B cell (primary cell): ENCODE measurements at regions not wholly inside any gene's neighbourhood (a gene's known extent, or its start where the extent isn't known, plus 50 kb on each side); places are given as distances from the start of the nearest gene placed in this dataset.

Experiments used
- ATAC-seq: fragments of 200-7000 bp; cut with Tn5 transposase; one replicate; pipeline ENCODE4 v1.10.0; 2021; ENCODE audit warnings: low read depth, mild to moderate bottlenecking, moderate number of reproducible peaks, moderate library complexity
- CTCF ChIA-PET: fragments of 350-600 bp; sonication (Branson Sonifier 250); formaldehyde crosslinking; loops from one replicate; lab custom pipeline; 2021; ENCODE audit warnings: antibody characterized with exemption, inconsistent platforms; lab: Charles Lee
- POLR2A ChIA-PET: fragments of 350-600 bp; sonication (Branson Sonifier 250); formaldehyde crosslinking; loops from one replicate; lab custom pipeline; 2021; ENCODE audit warnings: antibody characterized with exemption; lab: Charles Lee
- DNase-seq: peaks from one replicate; pipeline ENCODE4 v3.0.0; 2013
- H2AFZ ChIP-seq: 2 replicates; pipeline ENCODE4 v1.6.1; 2012; ENCODE audit warnings: mild to moderate bottlenecking, low read depth, low read length; ENCODE audit not compliant: insufficient read depth, poor library complexity, severe bottlenecking
- H3K27ac ChIP-seq, 2 donors: 1 replicate in 1 of 2; 2 replicates in 1 of 2; pipeline ENCODE4 v1.5.1; 2012 to 2013; ENCODE audit warnings: low read length in 2 of 2, mild to moderate bottlenecking in 2 of 2, moderate library complexity in 1 of 2
- H3K27me3 ChIP-seq, 4 experiments: fragments of 200-600 bp in 1 of 4; sonication (generic) in 1 of 4; replicated peaks in 1 of 4; 1 replicate in 2 of 4; 2 replicates in 2 of 4; pipeline versions ENCODE4 v1.6.1 to v1.7.0; 2013 to 2016; ENCODE audit warnings: low read length in 3 of 4, mild to moderate bottlenecking in 2 of 4, mixed read lengths in 1 of 4, moderate library complexity in 1 of 4; ENCODE audit not compliant: insufficient read depth in 4 of 4, control insufficient read depth in 3 of 4; ENCODE audit errors: control extremely low read depth in 1 of 4
- H3K36me3 ChIP-seq, 2 experiments: replicated peaks in 1 of 2; 1 replicate in 1 of 2; 2 replicates in 1 of 2; pipeline versions ENCODE4 v1.6.1 to v1.7.1; 2013; ENCODE audit warnings: low read length in 1 of 2; ENCODE audit not compliant: insufficient read depth in 2 of 2, control insufficient read depth in 1 of 2; ENCODE audit errors: control extremely low read depth in 1 of 2, extremely low read depth in 1 of 2
- H3K4me1 ChIP-seq, 2 donors: fragments of 200-600 bp in 1 of 2; sonication (generic) in 1 of 2; 1 replicate in 1 of 2; 2 replicates in 1 of 2; pipeline versions ENCODE4 v1.5.1 to v1.6.1; 2013 to 2017; ENCODE audit warnings: low read length in 2 of 2; ENCODE audit not compliant: control insufficient read depth in 2 of 2, insufficient read depth in 2 of 2
- H3K4me2 ChIP-seq: replicated peaks from 2 replicates; pipeline ENCODE3; 2012; ENCODE audit warnings: mild to moderate bottlenecking, low read depth, low read length; ENCODE audit not compliant: poor library complexity, severe bottlenecking
- H3K4me3 ChIP-seq, 5 experiments: fragments of 200-600 bp in 1 of 5; sonication (generic) in 1 of 5; 1 replicate in 3 of 5; 2 replicates in 2 of 5; pipeline versions ENCODE4 v1.5.1 to v1.7.0; 2011 to 2016; ENCODE audit warnings: low read length in 4 of 5, mild to moderate bottlenecking in 4 of 5, low read depth in 2 of 5, control low read depth in 1 of 5, moderate library complexity in 1 of 5; ENCODE audit not compliant: insufficient read depth in 1 of 5; ENCODE audit errors: control extremely low read depth in 1 of 5, extremely low read depth in 1 of 5
- H3K79me2 ChIP-seq: fragments of 200-600 bp; sonication (generic); one replicate; pipeline ENCODE4 v1.6.0; 2016; ENCODE audit warnings: low read length; ENCODE audit not compliant: control insufficient read depth, insufficient read depth
- H3K9ac ChIP-seq: fragments of 200-600 bp; sonication (generic); 2 replicates; pipeline ENCODE4 v1.6.1; 2017; ENCODE audit warnings: mild to moderate bottlenecking, low read length, moderate library complexity
- H3K9me3 ChIP-seq, 3 donors: one replicate each; pipeline versions ENCODE4 v1.6.1 to v1.7.1; 2013; ENCODE audit warnings: low read length in 2 of 3; ENCODE audit not compliant: control insufficient read depth in 2 of 3, insufficient read depth in 1 of 3; ENCODE audit errors: control extremely low read depth in 1 of 3
- H4K20me1 ChIP-seq: 2 replicates; pipeline ENCODE4 v1.6.0; 2012; ENCODE audit warnings: mild to moderate bottlenecking, low read length; ENCODE audit not compliant: insufficient read depth, control insufficient read depth, poor library complexity, severe bottlenecking
- H3K27ac Mint-ChIP-seq: one replicate; pipeline ENCODE4 v1.8.0; 2021; ENCODE audit warnings: mixed read lengths
- H3K27me3 Mint-ChIP-seq: one replicate; pipeline ENCODE4 v1.8.0; 2021; ENCODE audit warnings: mixed read lengths
- H3K4me1 Mint-ChIP-seq: one replicate; pipeline ENCODE4 v1.8.0; 2021; ENCODE audit warnings: mixed read lengths
- H3K4me3 Mint-ChIP-seq: one replicate; pipeline ENCODE4 v1.8.0; 2021; ENCODE audit warnings: mixed read lengths
- H3K9me3 Mint-ChIP-seq: one replicate; pipeline ENCODE4 v1.8.0; 2022; ENCODE audit warnings: mixed read lengths; ENCODE audit not compliant: insufficient read depth
- EZH2 ChIP-seq: IDR thresholded peaks from 2 replicates; pipeline ENCODE4 v1.6.1; 2012; ENCODE audit warnings: borderline replicate concordance, low read depth, mild to moderate bottlenecking, moderate library complexity, low read length; ENCODE audit not compliant: insufficient read depth, poor library complexity, severe bottlenecking
- WGBS: methylation state at CpG from one replicate; pipeline ENCODE4 v1.1.5; 2013; ENCODE audit warnings: missing lambda C conversion rate; ENCODE audit not compliant: insufficient coverage; 5-methylcytosine and 5-hydroxymethylcytosine counted together
- intact Hi-C: fragments of 100-400 bp; cut with micrococcal nuclease; formaldehyde crosslinking; loops from one replicate; pipeline ENCODE4 v1.10.0; 2022
- TF ChIP-seq, protein P1 (sequence below): fragments of 200-600 bp; IDR thresholded peaks from one replicate; pipeline ENCODE4 v1.8.0; 2022; ENCODE audit warnings: antibody characterized with exemption, mild to moderate bottlenecking

DNA sequence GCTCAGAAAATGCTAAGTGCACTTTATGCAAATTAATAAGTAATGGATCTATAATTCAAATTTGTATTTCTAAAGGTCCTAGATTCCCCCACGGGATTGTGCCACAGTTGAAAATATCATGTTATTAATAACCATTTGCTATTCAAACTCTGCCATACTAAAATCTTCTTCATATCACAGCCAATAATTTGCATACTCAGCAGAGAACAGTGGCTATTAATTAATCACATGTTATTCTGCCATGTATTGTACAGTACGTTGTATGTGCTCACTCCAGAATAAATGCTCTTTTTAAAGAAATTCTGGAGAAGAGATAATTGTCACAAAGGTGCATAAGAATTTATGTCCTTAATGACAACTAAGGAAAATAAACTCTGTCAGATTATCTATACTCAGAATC lies 184.9 kb upstream of the LUZP2 start:
- Histone ChIP-seq H4K20me1 (no peaks in the 10 kb centered on the region), H2AFZ (no peak overlapping the region), H3K79me2 (no peaks in the 10 kb centered on the region), H3K4me2 (no peak overlapping the region), H3K36me3 (no peaks in the 10 kb centered on the region), H3K27me3 (no peaks in the 10 kb centered on the region), H3K9me3 (peaks cover 0 to 8% (median 2%) of the 10 kb centered on the region in 3 donors), H3K9ac (no peak overlapping the region), H3K4me1 (no peaks in the 10 kb centered on the region), H3K4me3 (no peak overlapping the region), H3K27ac (no peak overlapping the region)
- Mint-ChIP-seq H3K4me1 (no peaks in the 10 kb centered on the region), H3K27me3 (no peaks in the 10 kb centered on the region), H3K9me3 (peaks cover 3% of the 10 kb centered on the region), H3K4me3 (no peak overlapping the region), H3K27ac (no peak overlapping the region)
- ATAC-seq (no peak), DNase-seq (no peak)
- no CpG with 5 or more reads among the region's 2 CpGs for WGBS
- CTCF ChIA-PET, result no interaction called here
- POLR2A ChIA-PET, result no interaction called here
- intact Hi-C loops, result loop anchor here (10.0 kb wide), 1 partner anchor 57 kb away; no protein-coding TSS in a partner anchor
- TF ChIP-seq EZH2, result no peak
- TF ChIP-seq, protein P1, sequence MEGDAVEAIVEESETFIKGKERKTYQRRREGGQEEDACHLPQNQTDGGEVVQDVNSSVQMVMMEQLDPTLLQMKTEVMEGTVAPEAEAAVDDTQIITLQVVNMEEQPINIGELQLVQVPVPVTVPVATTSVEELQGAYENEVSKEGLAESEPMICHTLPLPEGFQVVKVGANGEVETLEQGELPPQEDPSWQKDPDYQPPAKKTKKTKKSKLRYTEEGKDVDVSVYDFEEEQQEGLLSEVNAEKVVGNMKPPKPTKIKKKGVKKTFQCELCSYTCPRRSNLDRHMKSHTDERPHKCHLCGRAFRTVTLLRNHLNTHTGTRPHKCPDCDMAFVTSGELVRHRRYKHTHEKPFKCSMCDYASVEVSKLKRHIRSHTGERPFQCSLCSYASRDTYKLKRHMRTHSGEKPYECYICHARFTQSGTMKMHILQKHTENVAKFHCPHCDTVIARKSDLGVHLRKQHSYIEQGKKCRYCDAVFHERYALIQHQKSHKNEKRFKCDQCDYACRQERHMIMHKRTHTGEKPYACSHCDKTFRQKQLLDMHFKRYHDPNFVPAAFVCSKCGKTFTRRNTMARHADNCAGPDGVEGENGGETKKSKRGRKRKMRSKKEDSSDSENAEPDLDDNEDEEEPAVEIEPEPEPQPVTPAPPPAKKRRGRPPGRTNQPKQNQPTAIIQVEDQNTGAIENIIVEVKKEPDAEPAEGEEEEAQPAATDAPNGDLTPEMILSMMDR, result no peak

DNA sequence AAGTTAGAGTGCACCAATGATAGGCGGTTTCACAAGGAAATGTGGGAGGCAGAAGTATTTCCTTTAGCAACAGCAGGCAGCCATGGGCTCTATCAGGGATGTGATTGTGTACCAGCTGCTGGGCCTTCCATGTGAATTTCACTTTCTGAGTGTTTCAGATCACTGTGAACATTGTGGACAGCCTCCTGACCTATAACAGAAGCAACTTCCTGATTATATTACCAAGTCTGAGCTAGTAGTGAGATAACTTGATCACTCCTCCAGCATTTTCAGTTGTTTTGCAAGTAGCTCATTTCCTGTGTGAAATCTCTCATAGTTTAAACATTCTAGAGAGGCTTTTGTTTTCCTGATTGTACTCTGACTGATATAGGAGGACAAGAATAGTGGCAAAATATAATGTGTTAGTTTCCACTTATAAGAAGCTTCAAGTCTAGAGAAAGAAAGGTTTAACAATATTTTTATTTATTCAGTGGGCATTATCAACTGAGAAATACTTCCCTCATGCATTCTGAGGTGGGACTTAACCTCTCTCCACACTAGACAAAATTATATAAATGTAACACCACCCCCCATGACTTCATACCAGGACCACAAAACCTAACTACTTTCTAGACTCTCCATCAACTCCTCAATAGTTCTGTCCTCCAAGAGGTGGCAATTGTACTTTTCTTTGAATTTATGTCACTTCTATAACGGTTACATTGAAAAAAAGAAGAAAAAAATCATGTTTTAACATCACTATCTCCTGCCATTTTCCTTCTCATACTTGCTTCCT lies 184.2 kb upstream of the LUZP2 start:
- TF ChIP-seq, protein P1, result no peak
- TF ChIP-seq EZH2, result no peak
- Histone ChIP-seq H3K79me2 (no peaks in the 10 kb centered on the region), H3K4me3 (no peak overlapping the region), H3K4me2 (no peak overlapping the region), H3K36me3 (no peaks in the 10 kb centered on the region), H4K20me1 (no peaks in the 10 kb centered on the region), H3K9ac (no peak overlapping the region), H3K4me1 (no peaks in the 10 kb centered on the region), H3K27ac (no peak overlapping the region), H2AFZ (no peak overlapping the region), H3K9me3 (peaks cover 0 to 8% (median 2%) of the 10 kb centered on the region in 3 donors), H3K27me3 (no peaks in the 10 kb centered on the region)
- DNase-seq (no peak), ATAC-seq (no peak)
- H3K27ac Mint-ChIP-seq, result no peak overlapping the region
- intact Hi-C loops, result loop anchor here (10.0 kb wide), 1 partner anchor 58 kb away; no protein-coding TSS in a partner anchor
- CTCF ChIA-PET, result no interaction called here
- H3K4me1 Mint-ChIP-seq, result no peaks in the 10 kb centered on the region
- no peaks in the 10 kb centered on the region for H3K27me3 Mint-ChIP-seq
- WGBS, result 89% methylated on average over 1 of the region's 2 CpGs
- H3K4me3 Mint-ChIP-seq, result no peak overlapping the region
- H3K9me3 Mint-ChIP-seq, result peaks cover 8% of the 10 kb centered on the region
- POLR2A ChIA-PET, result no interaction called here
